DMS114 treated with DMSO at 0.1 percent for 48 hours (cell line): ENCODE measurements at regions not wholly inside any gene's neighbourhood (a gene's known extent, or its start where the extent isn't known, plus 50 kb on each side); places are given as distances from the start of the nearest gene placed in this dataset.

Source experiments
- DNase-seq: peaks from one replicate; lab custom pipeline; 2025; ENCODE audit not compliant: unreplicated experiment; lab: John Stamatoyannopoulos, UW

DNA sequence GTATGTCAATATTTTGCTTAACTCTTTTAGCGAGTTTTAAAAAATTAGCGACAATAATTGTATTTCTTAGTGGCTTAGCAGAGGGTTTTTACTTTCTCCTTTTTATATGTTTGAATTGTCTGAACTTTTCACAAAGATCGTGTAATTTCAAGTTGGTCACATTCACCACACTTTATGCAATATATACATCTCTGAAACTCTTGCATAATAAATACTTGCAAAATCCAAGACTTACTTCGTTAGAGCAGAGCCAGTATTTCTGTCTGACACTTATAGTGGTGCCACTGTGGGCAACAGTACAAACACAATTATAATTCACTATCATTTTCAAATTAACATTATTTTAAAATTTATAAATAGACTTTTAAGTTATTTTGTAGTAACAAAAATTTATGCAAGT, 62.0 kb downstream of the SUCNR1 start:
- no peak for DNase-seq

DNA sequence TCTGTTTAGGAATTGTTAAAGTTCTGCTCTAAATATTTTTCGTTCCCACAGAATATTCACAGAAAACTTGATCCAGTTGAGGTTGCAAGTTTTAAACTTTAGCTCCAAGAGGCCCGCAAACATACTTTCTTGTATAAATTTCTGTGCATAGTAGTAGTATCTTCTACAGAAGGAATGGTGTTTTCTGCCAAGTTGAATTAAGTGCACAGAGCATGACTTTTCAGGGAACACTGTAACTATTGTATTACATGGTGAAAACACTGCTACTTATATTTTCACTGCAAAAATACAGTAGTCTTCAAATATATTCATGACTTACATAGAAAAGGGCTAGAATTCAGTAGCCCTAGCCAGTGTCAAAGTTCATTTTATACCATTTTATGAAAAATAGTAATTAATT, 67.0 kb downstream of the SUCNR1 start:
- DNase-seq = no peak

DNA sequence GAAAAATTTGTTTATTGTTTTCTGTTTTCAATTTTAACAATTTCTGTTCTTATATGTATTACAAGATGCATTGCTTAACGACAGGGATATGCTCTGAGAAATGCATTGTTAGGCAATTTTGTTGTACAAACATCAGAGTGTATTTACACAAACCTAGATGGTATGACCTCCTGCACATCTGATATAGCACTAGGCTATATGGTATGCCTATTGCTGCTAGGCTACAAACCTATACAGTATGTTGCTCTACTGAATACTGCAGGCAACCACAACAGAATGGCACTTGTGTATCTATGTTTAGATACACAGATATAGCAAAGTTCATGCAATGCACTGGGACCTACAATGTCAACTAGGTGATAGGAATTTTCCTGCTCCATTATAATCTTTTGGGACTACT, 70.1 kb downstream of the SUCNR1 start:
- DNase-seq = no peak

DNA sequence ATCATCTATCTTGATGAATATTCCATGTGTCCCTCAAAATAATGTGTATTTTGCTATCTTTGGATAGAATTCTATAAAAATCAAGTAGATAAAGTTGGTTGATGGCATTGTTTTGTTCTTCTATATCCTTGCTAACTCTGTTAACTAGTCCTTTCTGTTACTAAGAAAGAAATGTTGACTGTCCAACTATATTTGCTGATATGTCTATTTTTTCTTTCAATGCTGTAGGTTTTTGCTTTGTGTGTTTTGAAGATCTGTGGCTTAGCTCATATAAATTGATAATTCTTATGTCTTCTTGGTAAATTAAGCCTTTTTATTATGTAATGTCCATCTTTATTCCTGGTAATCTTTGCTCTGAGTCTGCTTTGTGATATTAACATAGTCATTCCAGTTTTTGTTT, 70.9 kb downstream of the SUCNR1 start:
- no peak for DNase-seq

DNA sequence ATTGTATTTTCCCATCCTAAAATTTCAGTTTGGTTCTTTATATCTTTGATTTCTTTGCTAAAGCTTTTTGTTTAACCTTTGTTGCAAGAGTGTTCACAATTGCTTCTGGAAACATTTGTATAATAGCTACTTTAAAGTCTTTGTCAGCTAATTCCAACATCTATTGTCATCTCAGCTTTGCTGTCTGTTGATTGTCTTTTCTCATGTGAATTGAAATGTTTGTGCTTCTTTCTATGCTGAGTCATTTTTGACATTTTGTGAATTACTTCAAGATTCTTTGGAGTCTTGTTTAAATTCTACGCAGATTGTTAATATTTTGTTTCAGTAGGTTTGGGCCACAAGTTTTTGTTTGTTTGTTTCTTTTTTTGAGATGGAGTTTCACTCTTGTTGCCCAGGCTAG, 73.2 kb downstream of the SUCNR1 start:
- DNase-seq = no peak

DNA sequence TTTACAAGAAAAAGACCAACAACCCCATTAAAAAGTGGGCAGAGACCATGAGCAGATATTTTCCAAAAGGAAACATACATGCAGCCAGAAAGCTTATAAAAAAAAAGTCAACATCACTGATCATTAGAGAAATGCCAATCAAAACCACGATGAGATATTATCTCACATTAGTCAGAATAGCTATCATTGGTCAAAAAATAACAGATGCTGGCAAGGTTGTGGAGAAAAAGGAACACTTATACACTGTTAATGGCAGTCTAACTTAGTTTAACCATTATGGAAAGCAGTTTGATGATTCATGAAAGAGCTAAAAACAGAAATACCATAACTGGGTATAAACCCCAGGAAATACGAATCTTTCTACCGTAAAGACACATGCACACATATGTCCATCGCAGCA, 76.3 kb downstream of the SUCNR1 start:
- no peak for DNase-seq

DNA sequence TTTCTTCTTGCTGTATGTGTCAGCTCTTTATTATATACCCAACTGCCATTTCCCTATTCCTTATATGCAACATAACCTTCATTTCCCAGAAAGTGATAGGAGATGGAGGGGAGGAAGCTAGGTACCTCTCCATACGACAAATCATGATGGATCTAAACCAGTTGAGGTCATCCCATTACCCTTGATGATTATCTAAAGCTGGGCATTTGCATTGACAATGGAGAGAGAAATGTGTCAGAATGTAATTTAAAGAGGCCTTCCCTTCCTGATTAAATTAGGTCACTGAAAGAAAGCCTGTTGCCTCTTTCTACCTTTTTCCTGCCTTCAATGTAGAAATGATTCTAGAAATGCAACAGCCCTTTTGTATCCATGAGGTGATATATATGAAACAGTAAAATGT, 81.9 kb downstream of the SUCNR1 start:
- DNase-seq = no peak

DNA sequence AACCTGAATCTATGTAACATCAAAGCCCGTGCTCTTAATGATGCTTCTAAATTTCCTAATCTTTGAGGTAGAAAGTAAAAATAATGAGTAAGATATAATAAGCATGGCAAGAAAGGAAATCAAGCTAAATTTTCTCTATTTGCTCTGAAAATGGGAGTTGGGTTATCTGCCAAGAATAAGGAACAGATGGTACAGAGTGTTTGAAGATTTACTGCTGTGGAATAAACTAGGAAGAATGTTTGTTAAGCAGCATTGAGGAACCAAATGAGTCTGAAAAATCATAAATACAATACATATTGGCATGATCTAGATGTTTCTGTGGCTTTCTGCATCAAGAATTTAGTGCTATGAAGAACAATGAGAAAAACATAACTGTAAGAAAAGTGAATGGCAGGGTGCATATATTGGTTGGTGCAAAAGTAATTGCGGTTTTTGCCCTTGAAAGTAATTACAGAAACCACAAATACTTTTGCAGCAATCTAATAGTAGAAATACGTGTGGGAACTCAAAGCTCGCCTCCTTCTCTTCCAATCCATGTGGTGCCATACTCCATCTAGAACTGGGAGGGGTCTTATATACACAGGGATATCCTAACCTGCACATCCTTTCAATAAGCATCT, 87.6 kb downstream of the SUCNR1 start:
- no peak for DNase-seq

DNA sequence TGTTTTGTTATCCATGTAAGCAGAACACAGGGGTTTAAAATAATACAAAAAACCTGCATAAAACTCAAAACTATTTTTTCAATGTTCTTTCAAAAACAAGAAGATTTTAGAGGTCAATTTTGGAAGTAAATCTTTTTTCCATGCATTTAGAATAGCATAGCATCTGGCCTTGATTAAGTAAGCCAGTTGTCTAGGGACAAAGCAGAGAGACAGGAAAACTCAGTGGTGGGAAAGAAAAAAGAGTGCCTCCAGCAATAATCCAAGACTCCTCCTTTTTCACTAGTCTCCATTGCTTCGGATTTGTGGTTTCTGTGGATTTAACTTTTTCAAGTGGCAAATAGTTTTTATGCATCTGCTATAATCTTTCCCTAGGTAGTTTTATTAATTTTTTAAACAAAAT, 88.9 kb downstream of the SUCNR1 start:
- no peak for DNase-seq

DNA sequence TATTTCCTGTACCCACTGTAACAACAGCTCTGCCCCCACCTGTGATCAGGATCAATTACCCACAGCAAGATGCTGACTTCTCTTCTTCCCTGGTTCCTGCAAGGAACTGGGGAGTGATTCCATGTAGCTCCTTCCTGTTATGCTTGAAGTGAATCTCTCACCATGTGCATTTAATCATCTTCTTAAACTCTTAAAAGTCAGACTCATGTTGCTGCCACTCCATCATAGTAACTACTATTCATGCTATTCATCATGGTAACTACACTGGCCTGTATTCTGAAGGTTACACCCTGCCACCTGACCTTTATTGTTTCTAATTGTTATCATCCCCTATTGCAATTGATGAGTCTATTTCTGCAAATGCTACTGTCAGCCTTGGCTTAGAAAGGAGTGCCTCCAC, 89.5 kb downstream of the SUCNR1 start:
- DNase-seq = no peak

DNA sequence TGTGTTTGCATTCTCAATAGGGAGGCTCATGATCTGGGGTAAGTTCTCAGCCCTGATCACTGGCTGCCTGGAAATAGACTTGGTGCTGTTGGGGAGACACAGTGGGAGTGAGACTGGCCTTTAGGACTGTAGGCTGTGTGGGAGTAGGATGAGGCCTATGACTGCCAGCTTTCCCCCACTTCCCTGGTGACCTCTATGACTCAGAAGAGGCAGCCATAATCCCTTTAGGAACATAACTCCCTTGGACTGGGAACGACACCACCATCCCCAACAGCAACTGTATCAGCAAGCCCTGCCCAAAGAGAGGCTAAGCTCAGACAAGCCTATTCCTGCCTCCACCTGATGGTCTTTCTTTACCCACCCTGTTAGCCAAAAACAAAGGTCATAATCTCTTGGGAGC, 91.3 kb downstream of the SUCNR1 start:
- DNase-seq = no peak

DNA sequence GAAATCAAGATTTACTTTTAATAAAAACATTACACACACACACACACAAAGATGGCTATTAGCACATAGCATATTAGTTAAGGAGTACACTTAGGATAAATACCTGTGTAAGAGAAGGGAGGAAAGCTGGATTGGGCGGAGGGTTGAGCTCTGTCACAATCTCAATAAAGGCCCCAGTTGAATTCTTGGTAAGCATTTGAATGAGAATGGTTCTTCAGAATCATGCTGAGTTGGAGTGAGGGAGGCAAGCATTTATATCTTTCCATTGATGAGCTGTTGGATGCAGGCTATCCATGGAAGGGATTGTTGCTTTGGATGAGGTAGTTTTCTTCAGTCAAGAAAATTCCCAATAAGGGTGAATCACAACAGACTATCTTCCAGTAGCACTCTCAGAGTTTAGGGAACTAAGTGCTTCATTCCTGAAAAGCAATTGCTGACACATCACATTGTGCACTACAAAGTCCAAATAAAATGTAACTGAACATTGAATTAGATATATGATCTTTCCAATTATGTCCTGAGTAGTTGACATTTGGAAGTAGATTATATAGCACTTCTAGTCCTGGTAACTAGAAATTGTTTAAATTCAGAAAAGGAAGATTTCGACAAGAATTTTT, 95.7 kb downstream of the SUCNR1 start:
- no peak for DNase-seq

DNA sequence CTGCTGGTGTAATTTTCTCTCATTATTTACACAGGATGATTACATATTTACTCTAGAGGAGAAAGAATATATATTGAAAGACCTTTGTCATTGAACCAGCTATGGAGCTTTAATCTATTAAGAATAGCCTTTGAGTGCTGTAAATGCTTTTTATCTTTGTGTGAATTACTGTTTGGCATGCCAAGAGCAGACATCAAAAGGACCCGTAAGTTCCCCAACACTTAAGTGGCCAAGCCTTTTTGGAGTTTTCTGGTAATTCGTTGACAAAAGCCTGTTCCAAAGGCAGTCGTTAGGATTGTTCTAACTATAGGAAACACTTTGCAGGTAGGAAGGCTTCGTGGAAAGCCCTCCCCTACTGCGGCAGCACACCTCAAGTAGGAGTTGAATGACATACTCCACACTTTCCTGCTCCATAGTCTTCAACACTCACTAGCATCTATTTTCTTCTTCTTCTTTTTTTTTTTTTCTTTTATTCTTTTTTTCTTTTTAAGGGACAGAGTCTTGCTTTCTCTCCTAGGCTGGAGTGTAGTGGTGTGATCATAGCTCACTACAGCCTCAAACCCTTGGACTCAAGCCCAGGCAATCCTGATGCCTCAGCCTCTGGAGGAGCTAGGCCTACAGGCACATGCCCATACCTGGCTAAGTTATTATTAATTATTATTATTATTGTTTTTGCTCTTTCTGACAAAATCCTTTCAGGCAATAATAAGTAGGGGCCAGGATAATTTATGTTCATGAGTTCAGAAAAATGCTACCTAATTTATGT, 98.6 kb downstream of the SUCNR1 start:
- no peak for DNase-seq

DNA sequence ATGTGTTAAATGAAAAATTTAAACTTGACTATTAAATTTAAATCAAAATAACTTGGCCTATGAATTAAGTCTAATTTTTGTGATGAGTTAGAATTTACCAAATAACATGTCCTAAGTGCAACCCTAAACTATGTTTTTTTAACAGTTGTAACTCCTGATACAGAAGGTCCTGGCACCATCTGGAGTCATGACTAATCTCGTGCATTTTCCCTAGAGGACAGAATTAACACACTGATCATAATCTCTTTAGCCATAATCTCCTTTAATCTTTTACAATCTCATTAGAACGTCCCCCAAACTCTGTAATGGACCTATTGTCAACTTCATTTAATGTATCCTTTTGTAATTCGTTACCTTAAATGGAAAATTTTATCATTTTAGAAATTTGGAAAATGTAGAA, 100.6 kb downstream of the SUCNR1 start:
- no peak for DNase-seq

DNA sequence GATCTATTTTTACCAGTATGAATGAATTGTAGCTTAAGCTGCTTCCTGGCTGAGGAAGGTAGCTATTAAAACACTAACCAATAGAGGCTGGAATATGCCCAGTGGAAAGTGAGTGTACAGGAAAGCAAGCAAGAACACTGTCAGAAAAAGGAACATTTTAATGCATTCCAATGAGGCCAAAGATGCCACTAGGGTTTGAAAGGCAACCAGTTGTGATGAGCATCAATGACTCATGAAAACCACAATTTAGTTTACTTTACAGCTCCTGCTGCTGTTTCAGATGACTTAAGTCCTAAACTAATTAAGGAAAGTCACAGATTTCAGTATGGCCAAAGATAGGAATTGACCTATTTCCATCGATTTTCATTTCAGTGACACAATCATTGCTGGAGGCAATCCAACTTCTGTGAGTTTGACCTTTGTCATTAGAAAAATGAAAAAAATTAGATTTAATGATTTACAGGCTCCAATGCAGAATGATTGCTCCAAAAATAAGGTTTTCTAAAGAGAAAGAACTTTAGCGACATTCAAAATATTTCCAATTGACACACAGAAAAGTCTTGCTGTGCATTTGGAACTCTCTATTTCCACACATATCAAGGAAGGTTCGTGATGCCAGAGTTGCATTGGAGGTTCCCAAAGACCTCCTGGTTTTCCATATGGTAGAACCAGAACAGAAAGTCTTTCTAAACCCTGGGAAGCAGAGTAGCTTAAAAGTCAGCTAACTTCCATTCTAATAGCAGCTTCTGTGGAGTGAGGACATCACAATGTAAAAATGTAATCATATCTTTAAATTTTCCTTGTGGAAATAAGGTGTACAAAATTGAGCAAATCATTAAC, 103.0 kb downstream of the SUCNR1 start:
- DNase-seq = no peak

DNA sequence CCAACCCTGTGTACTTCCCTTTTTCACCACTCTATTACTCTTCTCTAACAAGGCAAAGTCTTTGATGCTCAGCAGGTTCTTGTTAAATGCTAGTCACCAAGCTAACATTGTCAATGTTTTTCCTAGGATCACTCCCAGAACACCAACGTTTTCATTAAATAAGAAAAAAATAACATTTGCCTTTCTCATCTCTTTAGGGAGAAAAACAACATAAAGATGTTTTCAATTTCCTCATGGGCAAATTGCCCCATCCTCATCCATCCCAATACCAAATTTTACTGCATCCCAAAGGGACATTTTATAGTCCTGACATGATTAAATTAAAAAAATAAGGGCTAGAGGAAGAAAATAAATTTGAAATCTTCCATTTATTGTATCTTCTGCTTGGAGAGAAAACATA, 106.5 kb downstream of the SUCNR1 start:
- DNase-seq = no peak

DNA sequence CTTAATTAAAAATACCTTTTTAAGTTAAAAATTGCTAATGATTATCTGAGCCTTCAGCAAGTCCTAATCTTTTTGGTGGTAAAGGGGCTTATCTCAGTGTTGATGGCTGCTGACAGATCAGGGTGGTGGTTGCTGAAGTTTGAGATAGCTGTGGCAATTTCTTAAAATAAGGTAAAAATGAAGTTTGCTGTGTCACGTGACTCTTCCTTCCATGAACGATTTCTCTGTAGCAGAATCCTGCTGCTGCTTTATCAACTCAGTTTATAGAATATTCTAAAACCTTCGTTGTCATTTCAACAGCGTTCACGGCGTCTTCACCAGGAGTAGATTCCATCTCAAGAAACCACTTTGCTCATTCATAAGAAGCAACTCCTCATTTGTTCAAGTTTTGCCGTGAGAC, 110.1 kb downstream of the SUCNR1 start:
- DNase-seq = no peak

DNA sequence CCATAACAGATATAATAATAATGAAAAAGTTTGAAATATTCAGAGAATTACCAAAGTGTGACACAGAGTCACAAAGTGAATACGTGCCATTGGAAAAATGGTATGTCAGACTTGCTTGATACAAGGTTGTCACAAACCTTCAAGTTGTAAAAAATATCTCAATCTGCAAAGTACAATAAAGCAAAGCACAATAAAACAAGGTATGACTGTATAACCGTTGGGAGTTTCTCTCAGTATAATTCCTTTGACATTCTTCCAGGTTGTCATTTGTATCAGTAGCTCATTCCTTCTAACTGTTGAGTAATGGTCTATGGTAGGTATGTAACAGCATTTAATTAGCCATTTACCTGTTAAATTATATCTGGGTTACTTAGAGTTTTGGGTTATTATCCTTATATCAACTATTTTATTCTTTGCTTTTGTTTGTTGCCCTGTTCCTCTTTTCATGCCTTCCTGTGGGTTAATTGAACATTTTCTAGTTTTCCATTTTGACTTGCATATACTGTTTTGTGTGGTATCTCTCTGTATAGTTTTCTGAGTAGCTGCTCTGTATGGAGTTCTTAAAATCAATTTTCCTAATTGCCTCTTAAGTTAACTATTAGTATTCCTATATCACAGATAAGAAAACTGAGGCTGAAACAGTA, 112.5 kb downstream of the SUCNR1 start:
- no peak for DNase-seq

DNA sequence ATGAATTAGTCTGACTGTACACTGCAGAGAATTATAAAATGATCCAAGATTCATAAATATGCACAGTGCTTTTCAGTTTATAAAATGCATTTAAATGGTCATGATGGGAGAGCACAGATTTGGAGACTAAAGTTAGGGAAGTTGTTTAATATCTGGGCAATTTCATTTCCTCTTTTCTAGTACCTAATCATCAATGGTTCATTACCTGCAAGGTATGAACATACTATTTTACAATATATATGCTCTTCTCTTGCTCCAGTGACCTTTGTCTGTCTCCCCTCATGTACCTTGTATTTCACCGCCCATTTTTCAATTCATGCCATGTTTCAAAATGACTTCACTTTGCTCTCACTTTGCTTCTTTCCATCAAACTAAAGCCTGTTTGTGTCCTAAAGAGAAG, 114.5 kb downstream of the SUCNR1 start:
- no peak for DNase-seq

DNA sequence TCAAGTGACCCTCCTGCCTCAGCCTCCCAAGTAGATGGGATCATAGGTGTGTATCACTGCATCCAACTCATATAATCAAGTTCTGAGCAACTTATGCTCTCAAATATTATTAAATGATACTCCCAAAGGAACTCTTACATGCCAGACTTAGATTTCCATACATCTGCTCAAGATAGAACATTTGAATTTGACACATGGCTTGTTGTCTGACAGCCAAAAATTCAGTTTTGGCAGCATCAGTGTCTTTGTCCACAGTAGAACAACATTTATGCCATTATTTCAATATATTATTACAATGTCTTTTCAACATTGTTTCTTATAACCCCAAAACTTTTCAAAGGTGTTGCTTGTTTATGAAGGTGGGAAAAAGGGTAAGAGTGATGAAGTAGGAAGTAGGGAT, 116.2 kb downstream of the SUCNR1 start:
- no peak for DNase-seq

DNA sequence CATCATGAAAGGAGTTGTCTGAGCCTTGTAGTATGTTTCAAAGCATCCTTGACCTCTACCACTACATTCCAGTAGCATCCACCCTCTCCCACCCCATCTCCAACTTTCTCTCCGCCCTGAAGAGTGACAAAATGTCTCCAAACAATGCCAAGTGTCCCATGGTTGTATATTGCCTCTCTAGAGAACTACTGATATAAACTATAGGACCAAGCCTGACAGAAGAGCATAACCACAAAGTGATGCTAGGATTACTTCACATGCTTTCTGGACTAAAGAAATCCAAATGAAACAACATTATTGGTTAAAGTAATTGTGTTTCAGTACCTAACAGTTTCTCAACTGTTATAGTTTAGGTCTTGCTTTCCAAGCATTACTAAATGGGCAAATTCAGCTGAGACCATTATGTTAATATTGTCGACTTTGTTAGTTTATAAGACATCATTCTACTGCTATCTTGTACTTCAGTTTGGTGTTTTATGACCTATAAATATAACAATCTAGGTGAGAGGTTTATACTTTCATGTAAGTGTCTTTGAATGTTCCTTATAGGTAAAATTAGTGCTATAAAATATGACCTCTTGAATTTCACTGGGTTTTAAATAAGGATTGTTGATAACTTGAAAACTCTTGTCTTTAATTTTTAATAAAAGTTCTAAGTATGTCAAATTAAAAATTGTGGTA, 117.4 kb downstream of the SUCNR1 start:
- DNase-seq = no peak
